ENCODE measurements at regions not wholly inside any gene's neighbourhood (a gene's known extent, or its start where the extent isn't known, plus 50 kb on each side); places are given as distances from the start of the nearest gene placed in this dataset.
"Not testable (repeated sequence)": the region's sequence is repeated elsewhere in the genome, so short reads cannot be mapped to it uniquely, and the experiment has no call there.

DNA sequence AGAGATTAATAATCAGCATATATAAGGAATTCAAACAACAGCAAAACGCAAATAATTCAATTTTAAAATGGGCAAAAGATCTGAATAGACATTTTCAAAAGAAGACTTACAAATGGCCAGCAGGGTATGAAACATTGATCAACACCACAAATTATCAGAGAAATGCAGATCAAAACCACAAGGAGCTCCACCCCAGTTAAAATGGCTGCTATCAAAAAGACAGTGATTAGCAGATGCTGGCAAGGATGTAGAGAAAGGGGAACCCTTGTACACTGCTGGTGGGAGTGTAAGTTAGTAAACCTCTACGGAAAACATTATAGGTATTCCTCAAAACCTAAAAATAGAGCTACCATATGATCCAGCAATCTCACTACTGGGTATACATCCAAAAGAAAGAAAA is 128.0 kb upstream of the CACUL1 start:
- Histone ChIP-seq H3K36me3 (ENCODE audit: control insufficient read depth in 1 of 2, insufficient read depth in 2 of 2, low read length in 2 of 2) (no peaks in the 10 kb centered on the region), H3K4me1 (ENCODE audit: control insufficient read depth in 1 of 2, insufficient read depth in 2 of 2, low read length in 2 of 2) (no peaks in the 10 kb centered on the region), H3K9me3 (ENCODE audit: control insufficient read depth in 1 of 2, low read length in 2 of 2) (no peaks in the 10 kb centered on the region), H3K27me3 (ENCODE audit: low read depth, low read length) (no peaks in the 10 kb centered on the region), H3K4me3 (ENCODE audit: low read depth in 1 of 2, low read length in 2 of 2) (no peak overlapping the region), H3K27ac (ENCODE audit: low read length) (no peak overlapping the region)

DNA sequence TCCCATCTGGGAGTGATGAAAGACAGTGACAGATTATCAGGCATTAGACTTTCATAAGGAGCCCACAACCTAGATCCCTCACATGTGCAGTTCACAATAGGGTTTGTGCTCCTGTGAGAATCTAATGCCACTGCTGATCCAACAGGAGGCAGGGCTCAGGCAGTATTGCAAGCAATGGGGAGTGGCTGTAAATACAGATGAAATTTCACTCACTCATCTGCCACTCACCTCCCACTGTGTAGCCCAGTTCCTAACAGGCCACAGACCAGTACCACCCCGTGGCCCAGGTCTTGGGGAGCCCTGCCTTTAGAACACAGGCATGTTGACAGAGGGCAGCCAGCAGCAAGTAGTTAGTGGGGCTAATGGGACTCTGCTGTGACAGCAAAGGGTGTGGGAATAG is 137.3 kb upstream of the NANOS1 start:
- H3K9me3 ChIP-seq (ENCODE audit: control insufficient read depth in 1 of 2, low read length in 2 of 2) = no peaks in the 10 kb centered on the region
- no peak overlapping the region for H3K27ac ChIP-seq (ENCODE audit: low read length)
- no peaks in the 10 kb centered on the region for H3K27me3 ChIP-seq (ENCODE audit: low read depth, low read length)
- H3K4me1 ChIP-seq (ENCODE audit: control insufficient read depth in 1 of 2, insufficient read depth in 2 of 2, low read length in 2 of 2) = no peaks in the 10 kb centered on the region
- H3K4me3 ChIP-seq (ENCODE audit: low read depth in 1 of 2, low read length in 2 of 2) = no peak overlapping the region
- H3K36me3 ChIP-seq (ENCODE audit: control insufficient read depth in 1 of 2, insufficient read depth in 2 of 2, low read length in 2 of 2) = no peaks in the 10 kb centered on the region

DNA sequence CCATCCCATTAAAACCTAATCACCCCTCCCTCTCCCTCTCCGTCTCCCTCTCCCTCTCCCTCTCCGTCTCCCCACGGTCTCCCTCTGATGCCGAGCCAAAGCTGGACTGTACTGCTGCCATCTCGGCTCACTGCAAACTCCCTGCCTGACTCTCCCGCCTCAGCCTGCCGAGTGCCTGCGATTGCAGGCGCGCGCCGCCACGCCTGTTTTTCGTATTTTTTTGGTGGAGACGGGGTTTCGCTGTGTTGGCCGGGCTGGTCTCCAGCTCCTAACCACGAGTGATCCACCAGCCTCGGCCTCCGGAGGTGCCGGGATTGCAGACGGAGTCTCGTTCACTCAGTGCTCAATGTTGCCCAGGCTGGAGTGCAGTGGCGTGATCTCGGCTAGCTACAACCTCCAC is 134.6 kb upstream of the NANOS1 start:
- not testable (repeated sequence) for H3K27me3 ChIP-seq (ENCODE audit: low read depth, low read length); H3K4me3 ChIP-seq (ENCODE audit: low read depth in 1 of 2, low read length in 2 of 2); H3K36me3 ChIP-seq (ENCODE audit: control insufficient read depth in 1 of 2, insufficient read depth in 2 of 2, low read length in 2 of 2); H3K9me3 ChIP-seq (ENCODE audit: control insufficient read depth in 1 of 2, low read length in 2 of 2); H3K4me1 ChIP-seq (ENCODE audit: control insufficient read depth in 1 of 2, insufficient read depth in 2 of 2, low read length in 2 of 2); H3K27ac ChIP-seq (ENCODE audit: low read length)

DNA sequence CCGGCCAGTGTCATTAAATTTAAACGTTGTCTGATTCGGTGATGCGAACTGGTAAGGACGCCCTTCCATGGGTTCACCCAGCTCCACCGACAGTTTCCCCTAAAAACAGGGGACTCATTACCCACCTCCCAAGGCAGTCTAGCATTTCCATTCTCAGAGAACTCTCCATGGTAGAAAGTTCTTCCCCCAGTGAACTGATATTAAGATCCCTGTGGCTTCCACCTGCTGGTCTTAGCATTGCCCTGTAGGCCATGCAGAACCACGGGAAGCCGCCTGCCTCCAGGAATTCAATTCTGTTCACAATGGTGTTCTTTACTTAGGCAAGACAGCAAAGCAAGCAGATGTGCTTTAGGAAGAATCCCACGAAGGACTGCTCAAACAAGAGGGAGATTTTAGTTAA is 128.9 kb upstream of the NANOS1 start:
- Histone ChIP-seq H3K4me1 (ENCODE audit: control insufficient read depth in 1 of 2, insufficient read depth in 2 of 2, low read length in 2 of 2) (no peaks in the 10 kb centered on the region), H3K27me3 (ENCODE audit: low read depth, low read length) (no peaks in the 10 kb centered on the region), H3K4me3 (ENCODE audit: low read depth in 1 of 2, low read length in 2 of 2) (no peak overlapping the region), H3K36me3 (ENCODE audit: control insufficient read depth in 1 of 2, insufficient read depth in 2 of 2, low read length in 2 of 2) (no peaks in the 10 kb centered on the region), H3K27ac (ENCODE audit: low read length) (no peak overlapping the region), H3K9me3 (ENCODE audit: control insufficient read depth in 1 of 2, low read length in 2 of 2) (peaks cover 0 to 7% of the 10 kb centered on the region in 2 donors)

DNA sequence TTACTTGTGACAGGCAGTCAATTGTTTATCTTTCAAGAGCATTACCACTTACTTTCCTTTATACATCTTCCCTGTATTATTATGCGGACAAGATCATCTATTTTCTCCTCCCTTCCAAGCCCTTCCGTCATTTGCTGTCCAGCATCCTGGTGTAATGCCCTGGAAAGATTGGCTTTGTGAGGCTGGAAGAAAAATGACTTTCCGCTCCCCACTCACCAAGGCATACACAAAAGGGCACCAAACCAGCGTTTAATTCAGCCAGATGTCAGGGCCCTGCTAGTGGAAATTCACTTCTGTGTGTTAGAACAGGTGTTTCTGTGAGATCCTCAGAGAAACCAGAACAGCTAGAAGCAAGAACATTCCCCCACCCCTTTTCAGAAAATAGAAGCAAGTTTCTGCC is 128.1 kb upstream of the NANOS1 start:
- no peaks in the 10 kb centered on the region for H3K4me1 ChIP-seq (ENCODE audit: control insufficient read depth in 1 of 2, insufficient read depth in 2 of 2, low read length in 2 of 2)
- no peaks in the 10 kb centered on the region for H3K27me3 ChIP-seq (ENCODE audit: low read depth, low read length)
- no peak overlapping the region for H3K27ac ChIP-seq (ENCODE audit: low read length)
- H3K36me3 ChIP-seq (ENCODE audit: control insufficient read depth in 1 of 2, insufficient read depth in 2 of 2, low read length in 2 of 2) = no peaks in the 10 kb centered on the region
- no peak overlapping the region for H3K4me3 ChIP-seq (ENCODE audit: low read depth in 1 of 2, low read length in 2 of 2)
- H3K9me3 ChIP-seq (ENCODE audit: control insufficient read depth in 1 of 2, low read length in 2 of 2) = peaks cover 0 to 7% of the 10 kb centered on the region in 2 donors

DNA sequence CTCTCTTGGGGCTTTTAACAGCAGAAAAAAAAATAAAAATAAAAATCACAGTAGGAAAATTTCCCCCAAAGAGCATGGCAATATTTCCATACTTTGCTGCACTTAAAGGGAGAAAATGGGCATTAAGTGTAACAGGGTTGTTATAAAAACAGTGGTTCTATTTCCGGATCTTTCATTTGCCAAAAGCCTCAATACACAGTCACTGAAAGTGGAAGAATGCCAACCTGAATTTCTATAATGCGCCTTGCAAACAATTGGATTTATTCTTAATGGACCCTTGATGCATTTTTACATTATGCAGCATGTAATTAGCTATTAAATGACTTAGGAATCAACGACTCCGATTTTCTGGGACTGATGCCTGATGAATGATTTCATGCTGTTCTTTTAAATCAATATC is 127.6 kb upstream of the NANOS1 start:
- Histone ChIP-seq H3K9me3 (ENCODE audit: control insufficient read depth in 1 of 2, low read length in 2 of 2) (peaks cover 0 to 7% of the 10 kb centered on the region in 2 donors), H3K36me3 (ENCODE audit: control insufficient read depth in 1 of 2, insufficient read depth in 2 of 2, low read length in 2 of 2) (no peaks in the 10 kb centered on the region), H3K4me1 (ENCODE audit: control insufficient read depth in 1 of 2, insufficient read depth in 2 of 2, low read length in 2 of 2) (no peaks in the 10 kb centered on the region), H3K4me3 (ENCODE audit: low read depth in 1 of 2, low read length in 2 of 2) (no peak overlapping the region), H3K27me3 (ENCODE audit: low read depth, low read length) (no peaks in the 10 kb centered on the region), H3K27ac (ENCODE audit: low read length) (no peak overlapping the region)

DNA sequence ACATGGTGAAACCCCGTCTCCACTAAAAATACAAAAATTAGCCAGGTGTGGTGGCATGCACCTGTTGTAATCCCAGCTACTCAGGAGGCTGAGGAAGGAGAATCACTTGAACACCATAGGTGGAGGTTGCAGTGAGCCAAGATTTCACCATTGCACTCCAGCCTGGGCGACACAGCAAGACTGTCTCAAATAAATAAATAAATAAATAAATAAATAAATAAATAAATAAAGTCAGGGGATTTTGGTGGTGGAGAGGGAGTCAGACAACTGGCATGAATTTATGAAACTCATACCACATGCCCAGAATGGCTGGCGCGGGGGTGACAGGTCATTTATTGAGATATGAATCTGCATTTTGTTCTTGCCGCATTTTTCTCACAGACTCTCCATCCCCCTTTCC is 126.9 kb upstream of the NANOS1 start:
- H3K9me3 ChIP-seq (ENCODE audit: control insufficient read depth in 1 of 2, low read length in 2 of 2); H3K27me3 ChIP-seq (ENCODE audit: low read depth, low read length); H3K36me3 ChIP-seq (ENCODE audit: control insufficient read depth in 1 of 2, insufficient read depth in 2 of 2, low read length in 2 of 2); H3K4me3 ChIP-seq (ENCODE audit: low read depth in 1 of 2, low read length in 2 of 2); H3K4me1 ChIP-seq (ENCODE audit: control insufficient read depth in 1 of 2, insufficient read depth in 2 of 2, low read length in 2 of 2); H3K27ac ChIP-seq (ENCODE audit: low read length): not testable (repeated sequence)

DNA sequence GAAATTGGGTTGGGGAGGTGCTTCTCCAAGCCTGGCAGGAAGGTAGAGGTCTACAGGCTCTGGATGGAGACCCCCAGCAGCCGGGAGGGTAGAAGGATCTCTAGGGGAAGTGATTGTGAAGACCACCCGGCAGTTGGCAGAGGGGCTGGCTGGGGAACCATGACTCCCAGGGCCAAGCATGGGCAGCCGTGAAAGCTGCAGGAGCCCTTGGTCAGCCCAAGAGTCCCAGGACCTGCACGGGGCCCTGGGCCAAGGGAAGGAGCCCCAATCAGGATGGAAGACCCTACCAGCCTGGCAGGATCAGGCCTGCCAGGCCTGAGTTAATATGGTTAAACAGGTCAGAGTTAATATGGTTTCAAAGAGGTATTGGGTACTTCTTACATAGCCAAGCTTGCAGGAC is 126.3 kb upstream of the NANOS1 start:
- Histone ChIP-seq H3K9me3 (ENCODE audit: control insufficient read depth in 1 of 2, low read length in 2 of 2) (peaks cover 0 to 1% of the 10 kb centered on the region in 2 donors), H3K27ac (ENCODE audit: low read length) (no peak overlapping the region), H3K4me1 (ENCODE audit: control insufficient read depth in 1 of 2, insufficient read depth in 2 of 2, low read length in 2 of 2) (no peaks in the 10 kb centered on the region), H3K36me3 (ENCODE audit: control insufficient read depth in 1 of 2, insufficient read depth in 2 of 2, low read length in 2 of 2) (no peaks in the 10 kb centered on the region), H3K27me3 (ENCODE audit: low read depth, low read length) (no peaks in the 10 kb centered on the region), H3K4me3 (ENCODE audit: low read depth in 1 of 2, low read length in 2 of 2) (no peak overlapping the region)

DNA sequence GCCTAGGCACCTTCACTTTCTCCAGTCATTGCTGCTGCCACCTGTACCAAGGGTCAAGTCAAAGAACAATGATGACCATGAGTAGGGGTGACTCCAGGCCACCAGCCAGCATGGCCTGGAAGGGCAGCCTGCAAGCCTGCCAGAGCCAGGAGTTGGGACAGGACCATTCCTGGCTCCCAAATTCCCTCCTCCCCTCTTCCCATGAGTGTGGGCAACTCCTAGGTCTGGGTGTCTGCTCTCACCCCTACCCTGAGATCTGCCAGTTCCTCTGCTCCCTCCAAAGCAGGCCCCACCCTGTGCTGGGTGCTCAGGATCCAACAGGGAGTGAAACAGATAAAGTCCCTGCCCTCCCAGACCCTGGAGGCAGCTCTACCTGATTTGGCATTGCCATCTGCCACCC is 125.8 kb upstream of the NANOS1 start:
- Histone ChIP-seq H3K4me3 (ENCODE audit: low read depth in 1 of 2, low read length in 2 of 2) (no peak overlapping the region), H3K27me3 (ENCODE audit: low read depth, low read length) (no peaks in the 10 kb centered on the region), H3K4me1 (ENCODE audit: control insufficient read depth in 1 of 2, insufficient read depth in 2 of 2, low read length in 2 of 2) (no peaks in the 10 kb centered on the region), H3K9me3 (ENCODE audit: control insufficient read depth in 1 of 2, low read length in 2 of 2) (no peaks in the 10 kb centered on the region), H3K36me3 (ENCODE audit: control insufficient read depth in 1 of 2, insufficient read depth in 2 of 2, low read length in 2 of 2) (no peaks in the 10 kb centered on the region), H3K27ac (ENCODE audit: low read length) (no peak overlapping the region)

DNA sequence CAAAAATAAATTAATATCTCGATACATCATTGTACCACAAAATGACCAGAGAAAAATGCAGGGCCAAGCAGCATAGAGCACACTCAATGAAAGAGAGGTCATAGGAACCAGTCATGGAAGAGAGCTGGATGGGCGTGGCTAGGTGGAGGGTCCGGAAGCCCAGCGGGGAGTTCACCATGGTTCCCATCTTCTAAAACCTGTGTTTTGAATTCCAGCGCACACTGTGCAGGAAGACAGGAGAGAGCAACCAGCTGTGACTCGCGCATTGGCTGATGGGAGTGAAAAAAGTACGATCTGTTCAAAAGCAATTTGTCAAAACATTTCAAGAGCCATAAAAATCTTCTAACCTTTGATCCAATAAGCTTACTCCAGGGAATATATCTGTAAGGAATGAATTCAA is 125.2 kb upstream of the NANOS1 start:
- H3K4me1 ChIP-seq (ENCODE audit: control insufficient read depth in 1 of 2, insufficient read depth in 2 of 2, low read length in 2 of 2) = no peaks in the 10 kb centered on the region
- no peak overlapping the region for H3K4me3 ChIP-seq (ENCODE audit: low read depth in 1 of 2, low read length in 2 of 2)
- H3K27me3 ChIP-seq (ENCODE audit: low read depth, low read length) = no peaks in the 10 kb centered on the region
- no peaks in the 10 kb centered on the region for H3K9me3 ChIP-seq (ENCODE audit: control insufficient read depth in 1 of 2, low read length in 2 of 2)
- no peaks in the 10 kb centered on the region for H3K36me3 ChIP-seq (ENCODE audit: control insufficient read depth in 1 of 2, insufficient read depth in 2 of 2, low read length in 2 of 2)
- H3K27ac ChIP-seq (ENCODE audit: low read length) = no peak overlapping the region

DNA sequence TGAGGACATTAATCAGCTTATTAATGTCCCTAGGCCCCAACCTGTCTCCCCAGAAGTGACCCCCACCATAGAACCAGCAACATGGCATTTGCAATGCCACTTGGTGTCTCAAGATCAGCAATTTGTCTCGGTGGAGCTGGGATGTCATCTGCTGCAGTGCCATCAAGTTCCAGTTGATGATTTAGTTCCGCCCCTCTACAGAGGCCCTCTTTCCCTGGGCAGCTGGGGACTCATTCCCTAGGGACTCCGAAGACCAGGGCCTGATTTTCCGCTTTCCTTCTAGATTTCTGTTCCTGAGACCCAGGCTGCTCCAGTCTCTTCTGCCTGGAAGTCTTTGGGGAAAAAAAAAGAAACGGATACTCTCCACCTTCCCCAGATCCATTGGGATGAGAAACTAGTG is 122.5 kb upstream of the NANOS1 start:
- H3K27me3 ChIP-seq (ENCODE audit: low read depth, low read length) = no peaks in the 10 kb centered on the region
- no peaks in the 10 kb centered on the region for H3K4me1 ChIP-seq (ENCODE audit: control insufficient read depth in 1 of 2, insufficient read depth in 2 of 2, low read length in 2 of 2)
- H3K9me3 ChIP-seq (ENCODE audit: control insufficient read depth in 1 of 2, low read length in 2 of 2) = no peaks in the 10 kb centered on the region
- no peaks in the 10 kb centered on the region for H3K36me3 ChIP-seq (ENCODE audit: control insufficient read depth in 1 of 2, insufficient read depth in 2 of 2, low read length in 2 of 2)
- no peak overlapping the region for H3K27ac ChIP-seq (ENCODE audit: low read length)
- no peak overlapping the region for H3K4me3 ChIP-seq (ENCODE audit: low read depth in 1 of 2, low read length in 2 of 2)

DNA sequence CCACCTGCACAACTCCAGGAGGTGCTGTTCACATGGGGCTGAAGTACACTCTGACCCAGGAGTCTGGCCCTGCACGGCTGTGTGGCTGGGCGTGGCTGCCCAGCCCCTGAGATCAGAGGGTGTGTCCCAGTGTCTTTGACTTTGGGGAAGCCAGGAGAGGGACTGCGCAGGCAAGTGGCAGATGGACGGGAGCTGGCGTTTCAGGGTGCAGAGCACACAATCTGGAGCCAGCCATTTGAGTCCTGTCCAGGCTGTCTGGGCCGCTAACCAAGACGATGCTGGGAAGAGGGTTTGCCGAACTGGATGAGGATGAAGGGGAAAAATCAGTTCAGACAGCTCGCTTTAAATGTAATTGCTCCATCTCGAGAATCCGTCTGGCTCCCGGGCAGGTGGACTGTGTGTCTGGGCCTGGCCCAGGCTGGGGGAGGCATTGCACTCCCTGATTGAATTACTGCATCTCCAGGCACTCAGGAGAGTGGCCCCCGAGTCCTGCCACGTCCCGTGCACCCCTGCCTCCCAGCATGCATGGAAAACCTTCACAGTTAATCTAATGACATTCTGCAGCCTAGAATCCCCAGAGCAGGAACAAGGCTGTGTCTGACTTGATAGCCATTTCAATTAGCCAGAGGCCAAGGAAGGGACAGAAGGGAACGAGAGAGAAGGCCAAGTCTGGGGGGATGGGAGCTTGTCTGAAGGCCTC is 120.8 kb upstream of the NANOS1 start:
- H3K4me1 ChIP-seq (ENCODE audit: control insufficient read depth in 1 of 2, insufficient read depth in 2 of 2, low read length in 2 of 2) = no peaks in the 10 kb centered on the region
- H3K27ac ChIP-seq (ENCODE audit: low read length) = no peak overlapping the region
- no peak overlapping the region for H3K4me3 ChIP-seq (ENCODE audit: low read depth in 1 of 2, low read length in 2 of 2)
- H3K9me3 ChIP-seq (ENCODE audit: control insufficient read depth in 1 of 2, low read length in 2 of 2) = no peaks in the 10 kb centered on the region
- H3K27me3 ChIP-seq (ENCODE audit: low read depth, low read length) = no peaks in the 10 kb centered on the region
- no peaks in the 10 kb centered on the region for H3K36me3 ChIP-seq (ENCODE audit: control insufficient read depth in 1 of 2, insufficient read depth in 2 of 2, low read length in 2 of 2)
